CD4-positive, alpha-beta memory T cell (primary cell): ENCODE measurements at regions not wholly inside any gene's neighbourhood (a gene's known extent, or its start where the extent isn't known, plus 50 kb on each side); places are given as distances from the start of the nearest gene placed in this dataset.

Experiments
- CTCF ChIA-PET: fragments of 350-600 bp; sonication (Branson Sonifier 250); formaldehyde crosslinking; loops from one replicate; lab custom pipeline; 2021; ENCODE audit warnings: inconsistent platforms; ENCODE audit not compliant: partially characterized antibody; lab: Charles Lee
- POLR2A ChIA-PET: fragments of 350-600 bp; sonication (Branson Sonifier 250); formaldehyde crosslinking; loops from one replicate; lab custom pipeline; 2021; ENCODE audit not compliant: partially characterized antibody; lab: Charles Lee
- DNase-seq, 5 donors: peaks; one replicate each; pipeline versions ENCODE4 v3.0.0 to v3.0.0-alpha.2; 2020 to 2022; ENCODE audit warnings: mixed read lengths in 1 of 5
- H3K27ac ChIP-seq: one replicate; pipeline ENCODE4 v1.7.0; 2013; ENCODE audit warnings: low read depth, low read length
- H3K27me3 ChIP-seq: 2 replicates; pipeline ENCODE4 v1.7.0; 2013; ENCODE audit warnings: mild to moderate bottlenecking, low read length, moderate library complexity; ENCODE audit not compliant: insufficient read depth
- H3K36me3 ChIP-seq: 2 replicates; pipeline ENCODE4 v1.7.0; 2013; ENCODE audit warnings: mild to moderate bottlenecking, low read length, moderate library complexity; ENCODE audit not compliant: insufficient read depth
- H3K4me1 ChIP-seq: 2 replicates; pipeline ENCODE4 v1.7.0; 2013; ENCODE audit warnings: mild to moderate bottlenecking, low read length, moderate library complexity; ENCODE audit not compliant: insufficient read depth
- H3K4me3 ChIP-seq, 2 donors: one replicate each; pipeline ENCODE4 v1.7.0; 2013; ENCODE audit warnings: low read length in 2 of 2, mild to moderate bottlenecking in 1 of 2
- H3K9me3 ChIP-seq, 2 donors: one replicate each; pipeline ENCODE4 v1.7.0; 2013; ENCODE audit warnings: low read length in 2 of 2, control low read depth in 1 of 2; ENCODE audit not compliant: control insufficient read depth in 1 of 2
- H3K27ac Mint-ChIP-seq, 7 donors: one replicate each; pipeline ENCODE4 v1.8.0; 2020 to 2021; ENCODE audit warnings: mixed read lengths in 7 of 7, mild to moderate bottlenecking in 6 of 7, inconsistent platforms in 3 of 7, moderate library complexity in 3 of 7
- H3K27me3 Mint-ChIP-seq, 2 donors: one replicate each; pipeline ENCODE4 v1.8.0; 2020 to 2021; ENCODE audit warnings: mixed read lengths in 2 of 2
- H3K36me3 Mint-ChIP-seq, 2 donors: one replicate each; pipeline ENCODE4 v1.8.0; 2020 to 2021; ENCODE audit warnings: mixed read lengths in 2 of 2, inconsistent platforms in 1 of 2, mild to moderate bottlenecking in 1 of 2
- H3K4me1 Mint-ChIP-seq, 4 donors: one replicate each; pipeline ENCODE4 v1.8.0; 2020 to 2021; ENCODE audit warnings: mixed read lengths in 4 of 4, mild to moderate bottlenecking in 1 of 4
- H3K4me3 Mint-ChIP-seq, 8 donors: one replicate each; pipeline ENCODE4 v1.8.0; 2020 to 2021; ENCODE audit warnings: mixed read lengths in 8 of 8, mild to moderate bottlenecking in 7 of 8, moderate library complexity in 6 of 8, inconsistent platforms in 3 of 8
- H3K9me3 Mint-ChIP-seq, 8 donors: one replicate each; pipeline ENCODE4 v1.8.0; 2020 to 2021; ENCODE audit warnings: mixed read lengths in 8 of 8, mild to moderate bottlenecking in 5 of 8, inconsistent platforms in 3 of 8, moderate library complexity in 1 of 8
- intact Hi-C: fragments of 100-400 bp; cut with micrococcal nuclease; formaldehyde crosslinking; loops from one replicate; pipeline ENCODE4 v1.15.1; 2023

DNA sequence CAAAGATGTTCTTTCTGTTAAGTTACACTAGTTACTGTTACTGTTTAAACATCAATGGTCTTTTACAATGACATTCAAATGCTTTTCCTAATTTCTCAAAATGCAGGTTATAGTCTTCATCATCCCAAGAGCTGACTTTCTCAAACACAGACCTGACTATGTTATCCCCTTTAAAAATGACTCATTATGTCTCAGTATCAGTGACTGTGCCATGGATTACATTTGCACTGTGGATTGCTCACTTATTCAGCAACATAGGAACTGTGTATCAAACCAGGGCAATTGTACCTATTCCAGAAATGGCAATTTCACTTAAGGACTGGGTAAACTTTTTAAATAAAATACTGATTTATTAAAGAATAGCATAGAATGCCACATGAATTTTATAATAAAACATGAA lies 630.2 kb upstream of the NOVA1 start:
- H3K4me1 ChIP-seq = no peaks in the 10 kb centered on the region
- H3K9me3 ChIP-seq = no peaks in the 10 kb centered on the region
- no peak overlapping the region for H3K4me3 ChIP-seq
- CTCF ChIA-PET = no interaction called here
- no peaks in the 10 kb centered on the region for H3K4me1 Mint-ChIP-seq
- H3K36me3 Mint-ChIP-seq = no peaks in the 10 kb centered on the region
- H3K9me3 Mint-ChIP-seq = peaks cover 0 to 37% (median 17%) of the 10 kb centered on the region in 8 donors
- H3K27me3 Mint-ChIP-seq = no peaks in the 10 kb centered on the region
- intact Hi-C loops = no loop called here
- H3K27me3 ChIP-seq = no peaks in the 10 kb centered on the region
- no peaks in the 10 kb centered on the region for H3K36me3 ChIP-seq
- DNase-seq = no peak
- POLR2A ChIA-PET = no interaction called here
- no peak overlapping the region for H3K27ac Mint-ChIP-seq
- no peak overlapping the region for H3K4me3 Mint-ChIP-seq
- H3K27ac ChIP-seq = no peak overlapping the region

DNA sequence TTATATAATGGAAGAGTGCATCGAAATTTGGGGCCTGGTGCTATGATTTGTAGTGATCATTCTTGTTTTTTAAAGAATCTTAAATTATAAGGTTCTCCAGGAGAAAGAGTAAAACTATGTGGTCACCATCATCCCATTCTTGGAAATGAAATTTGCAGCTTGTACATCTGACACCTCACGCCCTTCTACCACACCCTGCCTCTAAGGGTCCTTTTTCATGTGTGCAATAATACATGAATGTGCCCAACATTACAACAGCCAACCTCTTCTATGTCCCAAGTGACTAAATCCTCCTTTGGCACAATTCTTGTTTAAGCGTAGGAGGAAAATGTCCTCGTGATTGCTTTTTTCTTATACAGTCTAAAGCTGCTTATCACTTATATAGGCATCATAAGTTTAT lies 636.5 kb upstream of the NOVA1 start:
- POLR2A ChIA-PET = no interaction called here
- Mint-ChIP-seq H3K36me3 (no peaks in the 10 kb centered on the region), H3K27me3 (no peaks in the 10 kb centered on the region), H3K4me3 (no peak overlapping the region), H3K27ac (no peak overlapping the region), H3K9me3 (peaks cover 0 to 34% (median 15%) of the 10 kb centered on the region in 8 donors), H3K4me1 (no peaks in the 10 kb centered on the region)
- no peaks in the 10 kb centered on the region for H3K27me3 ChIP-seq
- CTCF ChIA-PET = no interaction called here
- no peaks in the 10 kb centered on the region for H3K9me3 ChIP-seq
- DNase-seq = no peak
- H3K4me1 ChIP-seq = no peaks in the 10 kb centered on the region
- H3K4me3 ChIP-seq = no peak overlapping the region
- no peak overlapping the region for H3K27ac ChIP-seq
- no peaks in the 10 kb centered on the region for H3K36me3 ChIP-seq
- intact Hi-C loops = no loop called here

DNA sequence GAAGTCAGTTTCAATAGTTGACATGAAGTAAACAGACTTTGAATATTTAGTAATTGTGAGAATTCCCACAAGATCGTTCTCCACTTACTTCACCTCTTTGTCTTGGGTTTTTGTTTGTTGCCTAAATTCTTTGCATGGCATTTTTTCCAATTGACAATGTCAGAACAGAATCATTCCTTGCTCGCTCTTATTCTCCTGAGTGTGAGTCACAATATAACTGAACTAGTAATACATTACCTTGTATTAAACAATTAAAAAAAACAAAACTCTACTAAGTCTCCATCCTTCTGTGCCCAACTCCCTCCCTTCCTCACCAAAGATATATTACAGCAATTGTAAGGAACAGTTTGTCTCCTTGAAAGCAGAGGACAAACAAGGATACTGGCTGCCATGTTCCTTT lies 638.8 kb upstream of the NOVA1 start:
- H3K4me1 ChIP-seq = no peaks in the 10 kb centered on the region
- Mint-ChIP-seq H3K27ac (no peak overlapping the region), H3K4me1 (no peaks in the 10 kb centered on the region), H3K27me3 (no peaks in the 10 kb centered on the region), H3K4me3 (no peak overlapping the region), H3K9me3 (peaks cover 3 to 34% (median 16%) of the 10 kb centered on the region in 8 donors), H3K36me3 (no peaks in the 10 kb centered on the region)
- CTCF ChIA-PET = no interaction called here
- H3K27ac ChIP-seq = no peak overlapping the region
- no peaks in the 10 kb centered on the region for H3K27me3 ChIP-seq
- intact Hi-C loops = no loop called here
- H3K9me3 ChIP-seq = no peaks in the 10 kb centered on the region
- no peak for DNase-seq
- no peak overlapping the region for H3K4me3 ChIP-seq
- no peaks in the 10 kb centered on the region for H3K36me3 ChIP-seq
- POLR2A ChIA-PET = no interaction called here

- H3K4me3 Mint-ChIP-seq = no peak overlapping the region
- H3K9me3 ChIP-seq = no peaks in the 10 kb centered on the region
- intact Hi-C loops = no loop called here
- H3K4me3 ChIP-seq = no peak overlapping the region
- H3K27me3 ChIP-seq = no peaks in the 10 kb centered on the region
- H3K27ac Mint-ChIP-seq = no peak overlapping the region
- DNase-seq = no peak
- no peaks in the 10 kb centered on the region for H3K4me1 ChIP-seq
- peaks cover 3 to 34% (median 26%) of the 10 kb centered on the region in 8 donors for H3K9me3 Mint-ChIP-seq
- ChIA-PET CTCF (no interaction called here), POLR2A (no interaction called here)
- no peaks in the 10 kb centered on the region for H3K36me3 ChIP-seq
- H3K27ac ChIP-seq = no peak overlapping the region
- H3K4me1 Mint-ChIP-seq = no peaks in the 10 kb centered on the region
- no peaks in the 10 kb centered on the region for H3K27me3 Mint-ChIP-seq
- no peaks in the 10 kb centered on the region for H3K36me3 Mint-ChIP-seq
Observed at GRCh38 chr14:27242874-27243273, 645.0 kb upstream of the NOVA1 start.

DNA sequence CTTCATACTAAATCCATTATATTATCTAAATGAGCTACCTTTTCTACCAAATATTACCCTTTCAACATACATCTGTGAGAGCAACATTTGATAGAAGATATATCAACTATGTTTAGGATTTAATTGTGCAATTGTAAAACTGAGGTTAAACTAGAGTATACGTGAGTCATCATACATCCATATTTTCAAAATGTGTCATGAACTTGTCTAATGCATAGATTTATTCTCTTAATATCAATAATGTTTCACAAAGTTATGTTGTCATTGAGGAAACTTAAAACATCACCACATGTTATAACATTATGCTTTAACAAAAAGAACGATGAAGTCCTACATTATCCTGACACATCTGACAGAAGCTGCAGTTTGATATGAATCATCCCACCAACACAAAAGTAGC lies 645.5 kb upstream of the NOVA1 start:
- no peak overlapping the region for H3K27ac ChIP-seq
- H3K27me3 ChIP-seq = no peaks in the 10 kb centered on the region
- H3K4me3 ChIP-seq = no peak overlapping the region
- Mint-ChIP-seq H3K27me3 (no peaks in the 10 kb centered on the region), H3K27ac (no peak overlapping the region), H3K36me3 (no peaks in the 10 kb centered on the region), H3K9me3 (peaks cover 3 to 33% (median 26%) of the 10 kb centered on the region in 8 donors), H3K4me3 (no peak overlapping the region), H3K4me1 (no peaks in the 10 kb centered on the region)
- DNase-seq = no peak
- no peaks in the 10 kb centered on the region for H3K9me3 ChIP-seq
- no peaks in the 10 kb centered on the region for H3K4me1 ChIP-seq
- intact Hi-C loops = no loop called here
- POLR2A ChIA-PET = no interaction called here
- CTCF ChIA-PET = no interaction called here
- H3K36me3 ChIP-seq = no peaks in the 10 kb centered on the region

DNA sequence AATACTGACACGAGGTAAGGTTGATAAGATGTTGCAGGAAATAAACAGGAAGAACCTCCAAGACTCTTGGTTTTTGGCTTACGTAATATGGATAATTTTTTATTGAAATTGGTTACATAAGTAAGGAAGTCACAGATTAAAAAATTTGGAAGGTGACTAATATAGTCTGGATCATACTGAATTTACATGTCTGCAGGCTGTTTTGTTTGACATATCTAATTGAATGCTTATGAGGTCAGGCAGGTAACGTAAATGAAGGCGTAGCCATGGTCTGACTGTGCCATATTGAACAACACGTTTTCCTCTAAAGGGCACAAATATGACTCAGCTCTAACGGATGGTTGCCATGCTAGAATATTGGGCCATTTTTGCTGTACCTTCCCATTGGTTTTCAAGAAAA lies 648.1 kb upstream of the NOVA1 start:
- Mint-ChIP-seq H3K4me1 (no peaks in the 10 kb centered on the region), H3K27me3 (no peaks in the 10 kb centered on the region), H3K4me3 (no peak overlapping the region), H3K9me3 (peaks cover 3 to 48% (median 30%) of the 10 kb centered on the region in 8 donors), H3K27ac (no peak overlapping the region), H3K36me3 (no peaks in the 10 kb centered on the region)
- no peaks in the 10 kb centered on the region for H3K9me3 ChIP-seq
- ChIA-PET CTCF (no interaction called here), POLR2A (no interaction called here)
- no peaks in the 10 kb centered on the region for H3K36me3 ChIP-seq
- H3K4me3 ChIP-seq = no peak overlapping the region
- DNase-seq = no peak
- H3K27ac ChIP-seq = no peak overlapping the region
- H3K27me3 ChIP-seq = no peaks in the 10 kb centered on the region
- no peaks in the 10 kb centered on the region for H3K4me1 ChIP-seq
- intact Hi-C loops = no loop called here

DNA sequence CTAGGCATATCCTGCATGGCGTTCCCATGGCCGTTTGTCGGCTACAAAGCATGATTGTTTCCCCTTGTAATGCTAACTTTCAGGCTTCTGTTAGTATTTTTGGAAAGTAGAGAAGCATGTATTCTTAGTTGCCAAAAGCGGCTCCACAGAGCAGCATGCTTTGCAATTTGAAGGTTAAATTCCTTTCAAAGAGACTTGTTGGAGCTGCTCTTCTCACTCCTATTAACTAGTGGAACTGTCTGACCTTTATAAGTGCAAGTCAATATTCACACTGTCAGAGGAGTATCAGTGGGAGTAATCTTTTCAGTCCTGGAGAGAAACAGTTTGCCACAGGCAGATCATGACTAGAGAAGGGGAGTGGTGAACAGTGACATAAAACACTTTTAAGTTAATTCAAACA lies 656.1 kb upstream of the NOVA1 start:
- Mint-ChIP-seq H3K4me3 (no peak overlapping the region), H3K27ac (no peak overlapping the region), H3K27me3 (no peaks in the 10 kb centered on the region), H3K9me3 (peaks cover 0 to 41% (median 15%) of the 10 kb centered on the region in 8 donors), H3K36me3 (no peaks in the 10 kb centered on the region), H3K4me1 (no peaks in the 10 kb centered on the region)
- Histone ChIP-seq H3K27ac (no peak overlapping the region), H3K4me1 (no peaks in the 10 kb centered on the region), H3K36me3 (no peaks in the 10 kb centered on the region), H3K27me3 (no peaks in the 10 kb centered on the region), H3K9me3 (no peaks in the 10 kb centered on the region), H3K4me3 (no peak overlapping the region)
- intact Hi-C loops = no loop called here
- DNase-seq = no peak
- ChIA-PET CTCF (no interaction called here), POLR2A (no interaction called here)

DNA sequence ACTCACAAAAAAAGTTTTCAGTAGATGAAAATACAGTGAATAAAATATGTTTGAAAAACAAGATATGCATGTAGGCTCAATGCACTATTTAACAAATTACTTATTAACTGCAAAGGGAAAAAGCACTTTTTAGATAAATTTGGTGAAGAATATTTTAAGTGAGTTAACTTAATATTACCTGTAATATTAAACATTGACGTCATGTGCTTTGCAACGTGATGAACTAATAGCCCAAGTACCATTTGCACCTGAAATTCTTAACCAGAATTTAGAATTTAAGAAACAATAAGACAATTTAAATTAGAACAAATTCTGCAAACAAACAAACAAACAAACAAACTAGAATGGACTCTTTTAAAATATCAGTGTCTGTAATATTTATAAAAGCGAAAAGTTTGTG lies 659.0 kb upstream of the NOVA1 start:
- Mint-ChIP-seq H3K27ac (no peak overlapping the region), H3K4me1 (no peaks in the 10 kb centered on the region), H3K4me3 (no peak overlapping the region), H3K27me3 (no peaks in the 10 kb centered on the region), H3K9me3 (peaks cover 2 to 30% (median 10%) of the 10 kb centered on the region in 8 donors), H3K36me3 (no peaks in the 10 kb centered on the region)
- Histone ChIP-seq H3K4me3 (no peak overlapping the region), H3K9me3 (no peaks in the 10 kb centered on the region), H3K27me3 (no peaks in the 10 kb centered on the region), H3K27ac (no peak overlapping the region), H3K36me3 (no peaks in the 10 kb centered on the region), H3K4me1 (no peaks in the 10 kb centered on the region)
- no peak for DNase-seq
- ChIA-PET POLR2A (no interaction called here), CTCF (no interaction called here)
- intact Hi-C loops = no loop called here
